SK-N-SH (cell line): ENCODE measurements at regions not wholly inside any gene's neighbourhood (a gene's known extent, or its start where the extent isn't known, plus 50 kb on each side); places are given as distances from the start of the nearest gene placed in this dataset.
A peak's percentile ranks its signal among the peaks of the same experiment; 100 is the strongest.

Source experiments
- EP300 ChIP-seq, 2 experiments: IDR thresholded peaks; 2 replicates each; pipeline versions ENCODE4 v1.4.0 to v1.6.1; 2012; ENCODE audit warnings: borderline replicate concordance in 1 of 2, low read depth in 1 of 2, low read length in 1 of 2
- FOXJ3 ChIP-seq: sonication (generic); formaldehyde crosslinking; IDR thresholded peaks from 2 replicates; pipeline ENCODE4 v1.5.1; 2020; ENCODE audit warnings: mild to moderate bottlenecking, missing genetic modification reagents
- FOXM1 ChIP-seq: IDR thresholded peaks from 2 replicates; pipeline ENCODE4 v1.4.0; 2012; ENCODE audit warnings: low read depth, mild to moderate bottlenecking
- MXI1 ChIP-seq: IDR thresholded peaks from 2 replicates; pipeline ENCODE4 v1.6.1; 2012; ENCODE audit warnings: mild to moderate bottlenecking, low read depth, low read length, improper control_type of control experiment
- NRF1 ChIP-seq: IDR thresholded peaks from 2 replicates; pipeline ENCODE4 v1.6.1; 2012; ENCODE audit warnings: low read depth, mild to moderate bottlenecking, low read length
- RFX5 ChIP-seq: IDR thresholded peaks from 2 replicates; pipeline ENCODE4 v1.6.1; 2012; ENCODE audit warnings: mild to moderate bottlenecking, improper control_type of control experiment, low read length
- TF ChIP-seq, protein P1 (sequence below): fragments of 200-600 bp; sonication (generic); IDR thresholded peaks from 2 replicates; pipeline ENCODE4 v1.6.1; 2017; ENCODE audit warnings: antibody characterized with exemption, mild to moderate bottlenecking, moderate library complexity
- TF ChIP-seq, protein P2 (sequence below): fragments of 150-350 bp; IDR thresholded peaks from 2 replicates; pipeline ENCODE4 v1.6.1; 2017; ENCODE audit warnings: antibody characterized with exemption, low read length, low read depth, borderline replicate concordance

- TF ChIP-seq FOXJ3 (CRISPR knock-in tag) = peak; percentile 99
- TF ChIP-seq, protein P1, sequence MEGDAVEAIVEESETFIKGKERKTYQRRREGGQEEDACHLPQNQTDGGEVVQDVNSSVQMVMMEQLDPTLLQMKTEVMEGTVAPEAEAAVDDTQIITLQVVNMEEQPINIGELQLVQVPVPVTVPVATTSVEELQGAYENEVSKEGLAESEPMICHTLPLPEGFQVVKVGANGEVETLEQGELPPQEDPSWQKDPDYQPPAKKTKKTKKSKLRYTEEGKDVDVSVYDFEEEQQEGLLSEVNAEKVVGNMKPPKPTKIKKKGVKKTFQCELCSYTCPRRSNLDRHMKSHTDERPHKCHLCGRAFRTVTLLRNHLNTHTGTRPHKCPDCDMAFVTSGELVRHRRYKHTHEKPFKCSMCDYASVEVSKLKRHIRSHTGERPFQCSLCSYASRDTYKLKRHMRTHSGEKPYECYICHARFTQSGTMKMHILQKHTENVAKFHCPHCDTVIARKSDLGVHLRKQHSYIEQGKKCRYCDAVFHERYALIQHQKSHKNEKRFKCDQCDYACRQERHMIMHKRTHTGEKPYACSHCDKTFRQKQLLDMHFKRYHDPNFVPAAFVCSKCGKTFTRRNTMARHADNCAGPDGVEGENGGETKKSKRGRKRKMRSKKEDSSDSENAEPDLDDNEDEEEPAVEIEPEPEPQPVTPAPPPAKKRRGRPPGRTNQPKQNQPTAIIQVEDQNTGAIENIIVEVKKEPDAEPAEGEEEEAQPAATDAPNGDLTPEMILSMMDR = no peak
- TF ChIP-seq RFX5 = 0 out of 2 replicates have a peak, but pooled peaks have one; percentile 41
- peak; percentile 80 for TF ChIP-seq MXI1
- TF ChIP-seq FOXM1 = no peak
- TF ChIP-seq NRF1 = no peak
- TF ChIP-seq, protein P2, sequence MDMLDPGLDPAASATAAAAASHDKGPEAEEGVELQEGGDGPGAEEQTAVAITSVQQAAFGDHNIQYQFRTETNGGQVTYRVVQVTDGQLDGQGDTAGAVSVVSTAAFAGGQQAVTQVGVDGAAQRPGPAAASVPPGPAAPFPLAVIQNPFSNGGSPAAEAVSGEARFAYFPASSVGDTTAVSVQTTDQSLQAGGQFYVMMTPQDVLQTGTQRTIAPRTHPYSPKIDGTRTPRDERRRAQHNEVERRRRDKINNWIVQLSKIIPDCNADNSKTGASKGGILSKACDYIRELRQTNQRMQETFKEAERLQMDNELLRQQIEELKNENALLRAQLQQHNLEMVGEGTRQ = no peak
- peak in 1 of 2 experiments; percentile 100; a peak in 2 of 4 replicates for TF ChIP-seq EP300 (IDR thresholded peaks at IDR 0.05; ENCODE audit: borderline replicate concordance in 1 of 2, low read depth in 1 of 2, low read length in 1 of 2)
Measured at GRCh38 chr5:125481506-125482465, 735.3 kb upstream of the ZNF608 start.
